ENCODE measurements at regions not wholly inside any gene's neighbourhood (a gene's known extent, or its start where the extent isn't known, plus 50 kb on each side); places are given as distances from the start of the nearest gene placed in this dataset.

DNA sequence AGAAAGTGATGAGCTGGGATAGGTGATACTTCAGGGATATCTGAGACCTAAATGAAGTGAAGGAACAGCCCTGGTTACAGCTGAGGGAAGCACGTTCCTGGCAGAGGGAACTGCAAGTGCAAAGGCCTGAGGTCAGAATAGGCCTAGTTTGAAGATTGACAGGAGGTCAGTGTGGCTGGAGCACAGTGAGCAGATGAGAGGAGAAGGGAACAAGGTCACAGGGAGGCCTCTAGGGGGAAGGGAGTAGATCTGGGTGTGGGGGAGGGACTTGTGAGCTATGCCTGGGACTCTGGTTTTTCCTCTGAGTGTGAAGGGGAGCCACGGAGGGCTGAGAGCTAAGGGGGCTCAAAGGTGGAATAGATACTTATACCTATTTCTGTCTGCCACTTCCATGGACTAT is 736.4 kb downstream of the MATN1 start:
- TF ChIP-seq, protein P1, sequence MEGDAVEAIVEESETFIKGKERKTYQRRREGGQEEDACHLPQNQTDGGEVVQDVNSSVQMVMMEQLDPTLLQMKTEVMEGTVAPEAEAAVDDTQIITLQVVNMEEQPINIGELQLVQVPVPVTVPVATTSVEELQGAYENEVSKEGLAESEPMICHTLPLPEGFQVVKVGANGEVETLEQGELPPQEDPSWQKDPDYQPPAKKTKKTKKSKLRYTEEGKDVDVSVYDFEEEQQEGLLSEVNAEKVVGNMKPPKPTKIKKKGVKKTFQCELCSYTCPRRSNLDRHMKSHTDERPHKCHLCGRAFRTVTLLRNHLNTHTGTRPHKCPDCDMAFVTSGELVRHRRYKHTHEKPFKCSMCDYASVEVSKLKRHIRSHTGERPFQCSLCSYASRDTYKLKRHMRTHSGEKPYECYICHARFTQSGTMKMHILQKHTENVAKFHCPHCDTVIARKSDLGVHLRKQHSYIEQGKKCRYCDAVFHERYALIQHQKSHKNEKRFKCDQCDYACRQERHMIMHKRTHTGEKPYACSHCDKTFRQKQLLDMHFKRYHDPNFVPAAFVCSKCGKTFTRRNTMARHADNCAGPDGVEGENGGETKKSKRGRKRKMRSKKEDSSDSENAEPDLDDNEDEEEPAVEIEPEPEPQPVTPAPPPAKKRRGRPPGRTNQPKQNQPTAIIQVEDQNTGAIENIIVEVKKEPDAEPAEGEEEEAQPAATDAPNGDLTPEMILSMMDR (IDR thresholded peaks at IDR 0.05; ENCODE audit: low read depth, low read length, poor library complexity, severe bottlenecking) = no peak
- TF ChIP-seq EZH2phosphoT487 (IDR thresholded peaks at IDR 0.05; ENCODE audit: borderline replicate concordance, low read length) = no peak
